Right renal pelvis (tissue), 4 donors: ENCODE measurements at regions not wholly inside any gene's neighbourhood (a gene's known extent, or its start where the extent isn't known, plus 50 kb on each side); places are given as distances from the start of the nearest gene placed in this dataset.
"Not testable (repeated sequence)": the region's sequence is repeated elsewhere in the genome, so short reads cannot be mapped to it uniquely, and the experiment has no call there.

ENCODE experiments used
- DNase-seq, 4 donors: peaks; one replicate each; pipeline ENCODE4 v3.0.0-alpha.2; 2013; ENCODE audit warnings: low read depth in 4 of 4, low spot score in 3 of 4, missing footprints in 1 of 4

DNA sequence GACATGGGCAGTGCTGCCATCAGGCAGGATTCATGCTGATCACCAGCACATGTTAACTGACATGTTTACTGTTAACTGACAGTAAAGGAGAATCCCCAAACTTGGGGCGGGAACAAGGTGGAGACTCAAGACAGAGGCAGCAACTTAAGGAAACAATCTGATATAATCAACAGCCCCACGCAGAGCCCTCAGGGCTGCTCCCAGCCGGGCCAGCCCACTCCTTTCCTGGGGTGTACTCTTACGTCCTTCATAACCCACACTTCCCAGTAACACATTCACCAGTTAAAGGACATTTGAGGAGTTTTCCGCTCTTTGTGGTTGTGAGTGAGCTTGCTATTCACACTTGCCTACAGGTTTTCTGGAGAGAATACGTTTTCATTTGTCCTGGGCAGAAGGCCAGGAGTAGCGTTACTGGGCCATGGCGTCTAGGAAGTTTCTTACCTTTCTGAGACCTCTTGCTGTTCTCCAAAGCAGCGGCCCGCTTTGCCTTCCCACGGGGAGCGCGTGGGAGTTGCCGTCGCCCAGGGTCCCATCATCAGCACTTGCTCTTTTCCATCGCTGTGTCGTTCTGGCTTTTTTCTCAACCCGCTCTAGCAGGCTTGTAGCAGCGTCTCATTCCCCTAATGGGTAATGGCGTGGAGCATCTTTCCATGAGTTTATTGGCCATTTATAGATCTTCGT, 56.4 kb downstream of the FOXF2 start:
- DNase-seq = no peak

DNA sequence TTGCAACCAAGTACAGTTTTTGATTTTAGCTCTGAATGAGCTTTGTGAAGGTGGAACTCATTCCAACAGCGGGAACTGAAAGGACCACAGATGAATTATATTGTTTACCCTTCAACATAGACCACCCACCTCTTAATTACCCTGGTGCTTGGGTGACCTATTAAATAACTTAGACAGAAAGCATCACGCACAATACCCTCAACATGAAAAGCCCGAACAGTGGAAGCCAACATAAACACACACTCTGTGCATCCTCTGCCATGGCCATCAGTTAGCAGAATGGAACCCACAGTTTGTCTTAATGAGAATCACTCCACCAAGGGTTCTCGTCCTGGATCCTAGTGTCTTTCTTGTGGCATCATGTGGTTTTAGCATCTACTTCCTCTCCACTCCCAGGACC, 60.5 kb downstream of the FOXF2 start:
- DNase-seq = no peak

DNA sequence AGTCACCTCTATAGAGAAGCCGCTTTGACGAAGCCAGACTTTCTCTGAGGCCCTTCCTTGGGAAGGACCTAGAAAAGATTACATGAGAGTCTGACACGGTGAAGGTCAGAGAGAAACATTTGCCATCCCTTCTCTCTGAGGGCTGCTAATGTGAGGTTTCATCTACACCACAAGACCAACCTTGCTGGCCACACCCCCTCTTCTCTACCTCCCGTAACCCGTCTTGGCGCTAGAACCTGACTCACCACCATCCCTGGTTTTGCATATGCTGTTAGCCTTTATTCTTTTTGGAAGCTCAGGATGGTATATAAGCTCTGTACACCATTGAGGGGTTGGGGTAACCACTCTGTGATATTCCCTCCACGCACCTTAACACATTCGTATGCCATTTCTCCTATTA, 63.6 kb downstream of the FOXF2 start:
- DNase-seq = no peak

DNA sequence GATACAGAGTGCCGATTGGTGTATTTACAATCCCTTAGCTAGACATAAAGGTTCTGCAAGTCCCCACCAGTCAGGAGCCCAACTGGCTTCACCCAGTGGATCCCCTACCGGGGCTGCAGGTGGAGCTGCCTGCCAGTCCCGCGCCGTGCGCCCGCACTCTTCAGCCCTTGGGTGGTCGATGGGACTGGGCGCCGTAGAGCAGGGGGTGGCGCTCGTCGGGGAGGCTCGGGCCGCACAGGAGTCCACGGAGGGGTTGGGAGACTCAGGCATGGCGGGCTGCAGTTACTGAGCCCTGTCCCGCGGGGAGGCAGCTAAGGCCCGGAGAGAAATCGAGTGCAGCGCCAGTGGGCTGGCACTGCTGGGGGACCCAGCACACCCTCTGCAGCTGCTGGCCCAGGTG, 67.4 kb downstream of the FOXF2 start:
- not testable (repeated sequence) for DNase-seq

DNA sequence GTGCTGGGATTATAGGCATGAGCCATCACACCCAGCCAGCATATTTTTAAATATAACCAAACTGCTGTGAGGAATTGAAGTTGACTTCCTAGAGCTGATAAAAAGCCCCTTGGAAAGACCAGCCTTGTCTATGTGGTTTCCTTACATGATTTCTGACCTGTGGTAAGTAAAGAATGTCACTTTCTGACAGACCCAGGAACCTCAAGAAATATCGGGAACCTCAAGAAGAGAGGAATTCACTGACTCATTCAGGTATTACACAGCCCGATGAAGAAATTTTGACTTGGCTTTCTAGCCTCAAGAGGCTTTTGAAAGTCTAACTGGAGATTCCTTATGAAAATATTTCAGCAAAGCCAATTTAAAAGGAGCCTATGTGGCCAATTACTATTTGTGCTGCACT, 71.8 kb downstream of the FOXF2 start:
- DNase-seq = no peak

DNA sequence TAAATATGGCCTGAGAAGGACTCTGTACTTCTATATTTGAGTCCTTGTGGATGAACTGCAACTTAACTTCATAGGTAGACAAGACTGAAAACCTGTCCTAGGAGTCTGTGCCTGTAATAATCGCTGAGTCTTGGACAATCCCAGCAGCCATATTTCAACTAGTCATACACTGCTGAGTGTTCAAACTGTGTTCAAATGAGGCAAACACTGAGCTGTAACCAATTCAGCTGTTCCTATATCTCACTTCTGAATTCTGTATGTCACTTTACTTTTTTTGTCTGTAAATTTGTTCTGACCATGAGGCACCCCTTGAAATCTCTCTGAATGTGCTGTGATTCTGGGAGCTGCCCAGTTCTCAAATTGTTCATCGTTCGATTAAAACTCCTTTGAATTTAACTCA, 72.4 kb downstream of the FOXF2 start:
- DNase-seq = no peak

DNA sequence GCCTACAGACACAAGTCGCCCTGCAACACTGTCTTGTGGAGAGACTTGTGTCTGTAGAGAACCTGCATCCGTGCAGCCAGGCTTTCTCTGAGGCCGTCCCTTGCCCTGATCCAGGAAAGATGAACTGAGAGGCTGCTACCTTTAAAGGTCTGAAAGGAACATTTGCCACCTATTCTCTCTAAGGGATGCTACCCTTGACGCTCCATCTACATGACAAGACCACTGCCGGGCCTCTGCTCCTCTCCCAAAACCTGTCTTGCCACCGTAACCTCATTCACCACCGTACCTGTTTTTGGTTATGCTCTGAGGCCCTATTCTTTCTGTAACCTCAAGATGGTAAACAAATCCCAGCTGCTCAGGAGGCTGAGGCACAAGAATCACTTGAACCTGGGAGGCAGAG, 73.9 kb downstream of the FOXF2 start:
- DNase-seq = no peak

DNA sequence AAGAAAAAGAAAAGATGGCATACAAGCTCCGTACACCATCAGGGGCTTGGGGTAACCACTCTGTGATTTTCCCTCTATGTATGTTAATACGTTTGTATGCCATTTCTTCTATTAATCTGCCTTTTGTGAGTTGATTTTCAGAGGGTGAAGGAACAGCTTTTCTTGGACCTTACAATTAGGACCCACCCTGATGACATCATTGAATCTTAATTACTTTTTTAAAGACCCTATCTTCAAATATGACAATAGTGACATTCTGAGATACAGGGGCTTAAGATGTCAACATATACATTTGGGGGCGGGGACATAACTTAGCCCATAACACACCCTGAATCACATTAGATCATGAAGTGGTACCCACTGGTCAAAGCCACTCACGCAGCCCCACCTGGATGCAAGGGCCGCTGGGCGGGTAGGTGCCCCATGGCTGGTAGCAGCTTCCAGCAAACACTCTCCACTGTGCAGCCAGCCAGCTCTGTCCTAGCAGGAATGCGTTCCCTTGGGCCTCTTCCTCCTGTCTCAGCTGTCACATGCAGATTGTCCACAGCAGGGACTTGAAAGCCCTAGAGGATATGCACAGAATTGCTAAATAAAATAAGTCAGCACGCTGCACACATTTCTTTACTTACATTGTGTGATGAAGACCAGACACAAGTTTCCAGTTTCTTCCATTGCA, 74.5 kb downstream of the FOXF2 start:
- no peak for DNase-seq

DNA sequence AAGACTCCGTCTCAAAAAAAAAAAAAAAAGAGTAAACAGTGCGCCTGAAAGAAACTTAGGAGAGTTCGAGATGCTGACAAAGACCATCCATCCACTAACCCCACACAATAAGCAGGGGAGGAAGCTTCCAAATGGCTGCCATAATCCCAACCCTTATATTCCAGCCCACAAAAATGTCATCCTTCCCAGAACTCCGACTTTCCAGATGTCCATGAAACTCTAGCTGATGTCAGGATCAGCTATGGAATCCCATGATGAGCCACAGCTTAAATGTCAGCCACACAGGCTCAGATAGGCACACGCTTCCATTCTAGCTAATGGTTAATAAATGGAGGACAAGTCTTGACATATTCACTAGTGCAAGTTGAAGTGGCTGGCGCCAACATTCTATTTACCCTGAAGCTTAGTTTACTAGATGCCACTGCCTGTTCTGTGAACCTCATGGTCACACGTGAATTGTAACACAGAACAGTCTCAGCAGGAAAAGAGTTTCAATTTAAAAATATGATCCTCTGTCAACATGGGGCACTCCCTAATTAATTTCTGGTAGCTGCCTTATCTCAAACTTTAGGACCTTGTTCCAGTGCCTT, 75.5 kb downstream of the FOXF2 start:
- DNase-seq = no peak

DNA sequence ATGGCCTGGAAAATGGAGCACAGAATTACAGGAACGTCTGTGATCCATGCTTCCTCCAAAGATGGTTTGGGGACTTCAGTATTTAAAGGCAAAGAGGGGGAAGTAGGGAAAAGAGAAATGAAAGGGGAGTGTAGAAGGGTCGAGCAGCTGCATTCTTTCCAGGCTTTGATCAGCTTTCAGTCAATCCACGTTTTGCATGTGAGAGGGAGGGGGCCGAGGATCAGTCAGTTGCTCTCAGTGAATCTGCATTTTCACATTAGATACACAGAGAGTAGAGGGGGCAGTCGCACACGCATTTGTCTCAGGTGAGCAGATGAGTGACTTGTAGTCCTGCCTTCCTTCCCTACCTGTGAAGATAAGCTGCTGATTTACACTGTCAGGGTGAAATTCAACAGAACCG, 78.8 kb downstream of the FOXF2 start:
- no peak for DNase-seq

DNA sequence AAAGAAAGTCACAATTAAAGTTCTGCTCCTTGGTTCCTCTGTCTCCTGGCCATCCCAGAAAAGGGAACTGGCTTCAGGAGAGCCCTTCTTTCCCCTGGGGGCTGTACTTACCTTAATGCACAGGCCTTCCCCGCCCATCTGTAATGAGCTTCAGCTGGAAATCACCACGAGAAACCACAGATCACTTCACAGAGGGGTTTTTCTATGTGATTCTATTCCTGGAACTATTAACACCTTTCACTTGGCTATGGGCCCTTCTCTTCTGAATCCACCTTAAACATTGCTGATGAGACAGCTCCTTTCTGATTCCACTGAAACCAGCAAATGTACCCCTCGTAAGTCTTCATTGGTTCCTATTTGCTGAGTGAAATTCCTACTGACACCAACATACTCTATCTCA, 80.7 kb downstream of the FOXF2 start:
- DNase-seq = no peak

DNA sequence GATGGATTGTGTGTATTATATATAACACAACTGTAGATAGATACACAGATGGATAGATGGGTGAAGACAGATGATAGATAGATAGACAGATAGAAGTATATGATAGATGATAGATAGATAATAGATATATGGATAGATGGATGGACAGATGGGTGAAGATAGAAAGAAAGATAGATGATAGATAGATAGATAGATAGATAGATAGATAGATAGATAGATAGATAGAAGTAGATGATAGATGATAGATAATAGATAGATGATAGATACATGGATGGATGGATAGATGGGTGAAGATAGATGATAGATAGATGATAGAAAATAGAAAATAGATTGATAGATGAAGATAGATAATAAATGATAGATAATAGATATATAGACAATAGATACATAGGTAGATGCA, 83.3 kb downstream of the FOXF2 start:
- no peak for DNase-seq

DNA sequence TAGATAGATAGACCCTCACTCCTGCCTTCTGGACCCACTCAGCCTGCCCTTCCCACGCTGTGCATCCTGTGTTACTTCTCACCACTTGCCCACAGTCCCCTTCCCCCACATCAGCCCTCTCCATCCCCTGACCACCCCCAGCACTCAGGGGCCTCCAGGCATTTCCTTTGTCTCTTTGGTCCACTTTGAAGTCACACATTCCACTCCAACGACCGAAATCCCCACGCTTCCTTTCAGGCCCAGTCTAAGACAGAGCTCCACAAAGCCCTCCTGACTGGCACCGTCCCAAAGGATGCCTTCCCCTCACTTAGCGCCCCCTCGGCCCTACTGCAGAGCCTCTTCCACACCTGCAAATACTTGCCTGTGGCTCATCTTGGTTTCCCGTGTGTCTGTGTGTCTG, 83.8 kb downstream of the FOXF2 start:
- no peak for DNase-seq

DNA sequence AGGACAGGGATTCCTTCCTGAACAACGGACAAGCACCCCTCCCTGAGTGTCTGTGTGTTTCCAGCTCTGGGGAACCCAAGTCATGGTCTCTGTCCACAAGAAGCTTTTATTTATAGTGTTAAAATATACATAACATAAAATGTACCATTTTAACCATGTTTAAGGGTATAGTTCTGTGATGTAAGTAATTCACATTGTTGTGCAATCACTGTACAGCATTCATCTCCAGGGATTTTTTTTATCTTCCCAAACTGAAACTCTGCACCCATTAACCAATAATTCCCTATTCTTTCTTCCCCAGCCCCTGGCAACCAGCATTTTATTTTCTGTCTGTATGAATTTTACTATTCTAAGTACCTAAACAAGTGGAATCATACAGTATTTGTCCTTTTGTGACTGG, 84.2 kb downstream of the FOXF2 start:
- DNase-seq = no peak

DNA sequence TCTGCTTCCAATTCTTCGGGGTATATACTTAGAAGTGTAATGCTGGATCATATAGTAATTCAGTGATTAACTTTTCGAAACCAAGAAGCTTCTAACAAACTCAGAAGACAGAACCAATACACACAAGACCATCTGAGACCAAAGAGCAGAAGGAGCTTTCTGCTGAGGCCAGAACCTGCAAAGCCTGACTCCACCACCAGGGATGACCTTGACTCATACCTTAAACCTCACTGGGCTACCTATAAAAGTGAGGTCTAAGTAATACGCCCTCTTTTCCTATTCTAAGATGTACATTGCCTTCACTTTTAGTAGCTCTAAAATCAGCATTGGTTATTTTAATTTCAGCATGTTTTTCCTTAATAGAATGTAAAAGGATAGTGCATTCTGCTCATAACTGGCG, 84.8 kb downstream of the FOXF2 start:
- DNase-seq = no peak

DNA sequence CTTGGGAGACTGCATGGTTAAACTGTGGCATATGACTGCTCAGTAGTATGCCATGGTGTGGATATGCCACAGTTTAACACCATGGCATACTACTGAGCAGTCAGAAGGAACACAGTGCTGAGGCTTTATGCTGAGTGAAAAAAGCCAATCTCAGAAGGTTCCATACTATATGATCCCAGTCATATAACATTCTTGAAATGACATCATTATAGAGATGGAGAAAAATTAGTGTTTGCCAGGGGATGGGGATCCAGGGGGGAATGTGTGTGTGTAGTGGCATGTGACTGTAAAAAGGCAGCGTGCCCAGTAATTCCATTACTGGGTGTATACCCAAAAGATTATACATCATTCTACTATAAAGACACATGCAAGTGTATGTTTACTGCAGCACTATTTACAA, 85.8 kb downstream of the FOXF2 start:
- DNase-seq = no peak

DNA sequence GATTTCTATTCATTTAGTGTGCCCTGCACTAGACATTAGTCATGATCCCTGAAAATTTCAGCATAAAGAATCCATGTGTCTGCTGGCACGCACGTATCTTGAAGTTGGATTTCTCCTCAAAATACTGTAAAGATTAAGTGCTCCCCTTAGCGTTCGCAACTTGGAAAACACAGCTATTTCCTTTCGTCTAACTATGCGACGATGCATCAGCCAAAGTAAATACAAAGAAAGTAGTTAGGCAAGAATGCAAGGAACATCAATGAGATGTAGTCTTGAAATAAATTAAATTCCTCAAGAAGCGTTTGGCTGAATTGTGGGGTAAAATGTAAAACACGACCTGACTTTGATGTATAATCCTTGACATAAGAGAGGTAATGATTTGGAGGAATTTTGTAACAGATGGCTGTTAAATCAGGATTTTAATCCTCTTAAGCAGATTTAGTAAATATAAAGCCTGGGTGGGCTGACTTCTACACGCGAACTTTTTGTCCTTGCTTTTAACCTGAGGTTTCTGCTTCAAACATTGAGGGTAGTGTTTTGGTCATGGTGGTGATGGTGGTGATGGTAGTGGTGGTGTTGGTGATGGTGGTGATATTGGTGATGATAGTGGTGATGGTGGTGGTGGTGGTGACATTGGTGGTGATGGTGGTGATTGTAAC, 88.2 kb downstream of the FOXF2 start:
- peak in 2 of 4 donors; percentile 12 to 35 for DNase-seq

DNA sequence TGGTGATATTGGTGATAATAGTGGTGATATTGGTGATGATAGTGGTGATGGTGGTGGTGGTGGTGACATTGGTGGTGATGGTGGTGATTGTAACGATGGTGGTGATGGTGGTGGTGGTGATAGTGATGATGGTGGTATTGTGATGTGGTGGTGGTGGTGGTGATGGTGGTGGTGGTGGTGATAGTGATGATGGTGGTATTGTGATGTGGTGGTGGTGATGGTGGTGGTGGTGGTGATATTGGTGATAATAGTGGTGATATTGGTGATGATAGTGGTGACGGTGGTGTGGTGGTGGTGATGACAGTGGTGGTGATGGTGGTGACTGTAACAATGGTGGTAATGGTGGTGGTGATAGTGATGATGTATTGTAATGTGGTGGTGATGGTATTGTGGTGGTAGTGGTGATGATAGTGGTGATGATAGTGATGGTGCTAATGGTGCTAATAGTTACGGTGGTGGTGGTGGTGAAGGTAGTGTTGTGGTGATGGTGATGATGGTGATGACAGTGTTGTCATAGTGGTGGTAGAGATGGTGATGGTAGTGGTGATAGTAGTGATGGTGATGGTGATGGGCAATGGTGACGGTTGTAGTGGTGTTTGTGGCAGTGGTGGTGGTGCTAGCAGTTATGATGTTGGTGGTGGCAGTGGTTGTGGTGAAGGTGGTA, 88.9 kb downstream of the FOXF2 start:
- not testable (repeated sequence) for DNase-seq

DNA sequence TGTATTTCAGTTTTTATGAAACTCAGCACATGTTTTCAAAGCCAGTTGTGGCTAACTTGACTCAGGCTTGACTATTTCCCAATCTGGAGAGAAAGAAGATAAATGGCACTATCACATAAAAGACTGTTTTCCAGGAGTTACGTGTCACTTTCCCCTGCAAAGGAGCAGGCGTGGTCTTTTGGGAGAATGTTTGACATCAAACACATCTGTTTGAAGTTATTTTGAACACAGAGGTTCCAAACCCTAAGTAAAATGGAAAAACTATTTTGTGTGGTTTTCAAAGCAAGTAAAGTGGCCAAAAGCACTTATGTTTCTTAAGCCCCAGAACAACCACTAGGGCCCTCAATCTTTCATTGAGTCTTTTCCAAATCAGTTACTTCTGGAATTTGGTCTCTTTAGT, 89.7 kb downstream of the FOXF2 start:
- DNase-seq = no peak

DNA sequence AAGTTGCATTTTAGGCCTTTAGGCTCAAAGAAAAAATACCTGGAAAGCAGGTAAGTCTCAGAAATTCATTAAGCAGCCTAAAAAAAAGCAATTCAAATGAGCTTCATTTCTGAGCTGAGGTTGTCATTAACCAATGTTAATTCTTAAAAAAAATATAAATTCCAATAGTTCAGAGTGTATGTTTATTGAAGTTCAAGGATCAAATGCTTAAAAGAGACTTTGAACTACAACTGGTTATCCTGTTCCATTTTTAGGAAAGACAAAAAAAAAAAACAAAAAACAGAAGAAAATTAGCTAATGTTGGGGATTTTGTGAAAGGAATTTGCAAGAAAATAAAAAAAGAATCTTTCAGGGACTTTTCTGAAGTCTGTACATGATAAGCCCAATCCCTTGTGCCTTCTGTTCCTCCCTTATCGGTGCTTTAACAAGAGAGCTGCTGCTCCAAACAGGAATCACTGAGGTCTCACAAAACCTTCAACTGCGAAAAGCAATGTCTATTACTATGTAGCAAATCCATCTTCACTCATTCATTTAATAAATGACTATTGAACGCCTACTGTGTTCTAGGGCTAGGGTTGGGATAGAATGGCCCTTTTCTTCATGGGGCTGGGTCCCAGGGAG, 90.3 kb downstream of the FOXF2 start:
- no peak for DNase-seq

DNA sequence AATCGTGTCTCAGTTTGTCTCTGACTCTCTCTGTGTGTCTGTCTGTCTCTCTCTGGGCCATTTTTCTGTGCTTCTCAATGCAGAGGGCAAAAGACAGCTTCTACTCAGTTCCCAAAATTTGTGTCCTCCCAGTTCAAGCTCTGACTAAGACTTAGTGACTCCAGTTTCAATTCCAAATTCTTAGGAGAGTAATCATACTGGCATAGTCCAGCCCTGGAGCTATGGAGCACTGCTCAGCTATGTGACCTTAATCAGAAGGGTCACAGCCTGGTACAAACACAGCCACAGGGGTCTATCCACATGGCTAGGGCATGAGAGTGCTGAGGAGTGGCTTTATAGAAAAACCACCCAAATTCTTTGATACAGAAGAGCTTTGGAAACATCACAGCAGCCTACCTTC, 91.9 kb downstream of the FOXF2 start:
- no peak for DNase-seq
